Transverse colon (tissue), 4 donors: ENCODE measurements at regions not wholly inside any gene's neighbourhood (a gene's known extent, or its start where the extent isn't known, plus 50 kb on each side); places are given as distances from the start of the nearest gene placed in this dataset.

Experiments
- DNase-seq: peaks from one replicate; pipeline ENCODE4 v3.0.0-alpha.2; 2019
- H3K27ac ChIP-seq, 4 donors: fragments of 200-600 bp; sonication (generic); 2 replicates each; pipeline ENCODE4 v1.5.1; 2016 to 2018; ENCODE audit warnings: inconsistent platforms in 4 of 4
- H3K27me3 ChIP-seq: fragments of 200-600 bp; sonication (generic); 2 replicates; pipeline ENCODE4 v1.5.1; 2017; ENCODE audit warnings: inconsistent platforms
- H3K36me3 ChIP-seq, 4 donors: fragments of 200-600 bp; sonication (generic); 2 replicates each; pipeline ENCODE4 v1.5.1; 2017 to 2019; ENCODE audit warnings: inconsistent platforms in 4 of 4
- H3K4me1 ChIP-seq, 4 donors: fragments of 200-600 bp; sonication (generic); 2 replicates each; pipeline ENCODE4 v1.5.1; 2017 to 2020; ENCODE audit warnings: inconsistent platforms in 4 of 4
- H3K4me3 ChIP-seq, 4 donors: fragments of 200-600 bp; sonication (generic); 1 replicate in 1 of 4; 2 replicates in 3 of 4; pipeline versions ENCODE4 v1.5.1 to v1.6.1; 2017 to 2019; ENCODE audit warnings: inconsistent platforms in 4 of 4
- H3K9me3 ChIP-seq, 2 donors: fragments of 200-600 bp; sonication (generic); 2 replicates each; pipeline ENCODE4 v1.5.1; 2017 to 2019; ENCODE audit warnings: inconsistent platforms in 2 of 2
- EP300 ChIP-seq: sonication (generic); formaldehyde crosslinking; IDR thresholded peaks from one replicate; pipeline ENCODE4 v1.6.1; 2017; ENCODE audit warnings: antibody characterized with exemption, low read depth
- POLR2A ChIP-seq: fragments of 450-650 bp; IDR thresholded peaks from one replicate; pipeline ENCODE4 v1.6.1; 2016; ENCODE audit warnings: antibody characterized with exemption, mild to moderate bottlenecking, moderate library complexity
- POLR2AphosphoS5 ChIP-seq, 3 donors: sonication (generic); formaldehyde crosslinking; IDR thresholded peaks; one replicate each; pipeline ENCODE4 v1.6.1; 2016; ENCODE audit warnings: antibody characterized with exemption in 3 of 3
- WGBS, 2 donors: methylation state at CpG; one replicate each; pipeline ENCODE4 v1.1.5; 2018; ENCODE audit warnings: low coverage in 1 of 2; 5-methylcytosine and 5-hydroxymethylcytosine counted together
- in situ Hi-C, 4 donors: fragments of 200-750 bp; cut with MboI; loops; one replicate each; pipeline versions ENCODE4 v1.15.0 to v1.15.1; 2017; ENCODE audit warnings: low sequenced_read_pairs in 3 of 4, low pct_ligation_motif_present in 1 of 4, low pct_unique_long_range_greater_than_20kb in 1 of 4
- intact Hi-C: fragments of 100-400 bp; cut with DNase I; formaldehyde crosslinking; loops from one replicate; pipeline ENCODE4 v1.15.1; 2023; ENCODE audit warnings: low total_unique reads
- TF ChIP-seq, protein P1 (sequence below), 5 experiments: fragments of 200-600 bp in 3 of 5; fragments of 450-650 bp in 2 of 5; sonication (generic) in 3 of 5; IDR thresholded peaks; 1 replicate in 2 of 5; 2 replicates in 3 of 5; pipeline ENCODE4 v1.5.1; 2016 to 2017; ENCODE audit warnings: antibody characterized with exemption in 5 of 5, inconsistent platforms in 3 of 5, mild to moderate bottlenecking in 2 of 5, moderate library complexity in 1 of 5

DNA sequence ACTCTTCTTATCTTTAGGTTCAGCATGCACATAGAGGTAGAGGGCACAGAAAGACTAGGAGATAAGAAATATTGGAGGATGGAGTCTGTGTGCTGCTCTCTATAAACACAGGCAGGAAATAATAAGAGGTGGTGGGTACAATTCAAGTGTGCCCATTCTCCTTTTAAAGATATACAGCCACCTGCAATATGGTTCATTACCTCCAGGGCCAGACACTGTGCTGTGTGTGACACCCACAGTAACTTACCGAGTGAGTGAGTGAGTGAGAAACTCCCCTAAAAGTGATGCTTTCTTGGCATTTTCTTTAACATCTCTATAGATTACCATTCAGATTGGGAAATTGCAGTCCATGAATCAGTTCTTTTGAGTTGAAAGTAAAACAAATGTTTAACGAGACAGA lies 311.8 kb upstream of the KCNN2 start:
- no peaks in the 10 kb centered on the region for H3K9me3 ChIP-seq
- peaks cover 13% of the 10 kb centered on the region for H3K27me3 ChIP-seq
- DNase-seq = no peak
- peaks cover 0 to 6% (median under 1%) of the 10 kb centered on the region in 4 donors for H3K4me1 ChIP-seq
- TF ChIP-seq POLR2A (no peak), EP300 (no peak), POLR2AphosphoS5 (IDR thresholded peaks at IDR 0.05) (no peak)
- TF ChIP-seq, protein P1, sequence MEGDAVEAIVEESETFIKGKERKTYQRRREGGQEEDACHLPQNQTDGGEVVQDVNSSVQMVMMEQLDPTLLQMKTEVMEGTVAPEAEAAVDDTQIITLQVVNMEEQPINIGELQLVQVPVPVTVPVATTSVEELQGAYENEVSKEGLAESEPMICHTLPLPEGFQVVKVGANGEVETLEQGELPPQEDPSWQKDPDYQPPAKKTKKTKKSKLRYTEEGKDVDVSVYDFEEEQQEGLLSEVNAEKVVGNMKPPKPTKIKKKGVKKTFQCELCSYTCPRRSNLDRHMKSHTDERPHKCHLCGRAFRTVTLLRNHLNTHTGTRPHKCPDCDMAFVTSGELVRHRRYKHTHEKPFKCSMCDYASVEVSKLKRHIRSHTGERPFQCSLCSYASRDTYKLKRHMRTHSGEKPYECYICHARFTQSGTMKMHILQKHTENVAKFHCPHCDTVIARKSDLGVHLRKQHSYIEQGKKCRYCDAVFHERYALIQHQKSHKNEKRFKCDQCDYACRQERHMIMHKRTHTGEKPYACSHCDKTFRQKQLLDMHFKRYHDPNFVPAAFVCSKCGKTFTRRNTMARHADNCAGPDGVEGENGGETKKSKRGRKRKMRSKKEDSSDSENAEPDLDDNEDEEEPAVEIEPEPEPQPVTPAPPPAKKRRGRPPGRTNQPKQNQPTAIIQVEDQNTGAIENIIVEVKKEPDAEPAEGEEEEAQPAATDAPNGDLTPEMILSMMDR (IDR thresholded peaks at IDR 0.05) = no peak
- intact Hi-C loops (no loop called here), in situ Hi-C loops (no loop called here)
- no peak overlapping the region for H3K4me3 ChIP-seq
- no peak overlapping the region for H3K27ac ChIP-seq
- 59 to 69% methylated on average over 2 of the region's 2 CpGs for WGBS, 2 donors
- no peaks in the 10 kb centered on the region for H3K36me3 ChIP-seq

GRCh38 chr5:114053372-114053771 lies 308.5 kb upstream of the KCNN2 start:
- WGBS, 2 donors = 83% methylated on average over 4 of the region's 4 CpGs; no CpG with 5 or more reads in 1 of the 2 donors

GRCh38 chr5:114054594-114054993 lies 307.3 kb upstream of the KCNN2 start:
- Histone ChIP-seq H3K4me1 (peaks cover 0 to 9% (median 2%) of the 10 kb centered on the region in 4 donors), H3K27ac (no peak overlapping the region), H3K36me3 (no peaks in the 10 kb centered on the region), H3K4me3 (no peak overlapping the region), H3K27me3 (peaks cover 35% of the 10 kb centered on the region), H3K9me3 (no peaks in the 10 kb centered on the region)
- TF ChIP-seq POLR2AphosphoS5 (IDR thresholded peaks at IDR 0.05) (no peak), POLR2A (no peak), EP300 (no peak)
- TF ChIP-seq, protein P1 (IDR thresholded peaks at IDR 0.05) = no peak
- 55 to 60% methylated on average over 1 to 3 of the region's 3 CpGs for WGBS, 2 donors
- intact Hi-C loops (no loop called here), in situ Hi-C loops (no loop called here)
- DNase-seq = no peak

More at GRCh38 chr5:114053372-114053771, 308.5 kb upstream of the KCNN2 start:
- H3K4me3 ChIP-seq = no peak overlapping the region
- in situ Hi-C loops (no loop called here), intact Hi-C loops (no loop called here)
- no peak for DNase-seq
- no peaks in the 10 kb centered on the region for H3K36me3 ChIP-seq
- no peaks in the 10 kb centered on the region for H3K9me3 ChIP-seq
- peaks cover 0 to 9% (median 2%) of the 10 kb centered on the region in 4 donors for H3K4me1 ChIP-seq
- peak overlapping the region in 1 of 4 donors; percentile 28 for H3K27ac ChIP-seq
- peaks cover 35% of the 10 kb centered on the region for H3K27me3 ChIP-seq
- TF ChIP-seq POLR2A = no peak

GRCh38 chr5:114055318-114056184 lies 306.3 kb upstream of the KCNN2 start:
- Histone ChIP-seq H3K36me3 (no peaks in the 10 kb centered on the region), H3K27ac (no peak overlapping the region), H3K27me3 (peaks cover 35% of the 10 kb centered on the region), H3K4me1 (peaks cover 0 to 9% (median 2%) of the 10 kb centered on the region in 4 donors), H3K9me3 (no peaks in the 10 kb centered on the region), H3K4me3 (peak overlapping the region in 3 of 4 donors; percentile 13 to 40 (median 19))
- intact Hi-C loops (no loop called here), in situ Hi-C loops (no loop called here)
- peak; percentile 17 for DNase-seq
- TF ChIP-seq POLR2AphosphoS5 (IDR thresholded peaks at IDR 0.05) (no peak), POLR2A (no peak), EP300 (no peak)
- TF ChIP-seq, protein P1 (IDR thresholded peaks at IDR 0.05) = no peak
- WGBS, 2 donors = 5 to 12% methylated on average over 6 to 56 of the region's 60 CpGs
